Gastroesophageal sphincter (tissue), 4 donors: ENCODE measurements at regions not wholly inside any gene's neighbourhood (a gene's known extent, or its start where the extent isn't known, plus 50 kb on each side); places are given as distances from the start of the nearest gene placed in this dataset.

ENCODE experiments used
- ATAC-seq: fragments of 150-250 bp; one replicate; pipeline ENCODE4 v1.9.1; 2016; ENCODE audit warnings: mild to moderate bottlenecking, moderate library complexity
- H3K27ac ChIP-seq, 4 donors: fragments of 200-600 bp; sonication (generic) in 3 of 4; 1 replicate in 3 of 4; 2 replicates in 1 of 4; pipeline ENCODE4 v1.5.1; 2016 to 2019
- H3K27me3 ChIP-seq: fragments of 200-600 bp; sonication (generic); one replicate; pipeline ENCODE4 v1.5.1; 2019
- H3K36me3 ChIP-seq, 2 donors: fragments of 200-600 bp; sonication (generic); one replicate each; pipeline ENCODE4 v1.5.1; 2019; ENCODE audit warnings: control low read depth in 1 of 2
- H3K4me1 ChIP-seq, 3 donors: fragments of 200-600 bp; sonication (generic); 1 replicate in 2 of 3; 2 replicates in 1 of 3; pipeline ENCODE4 v1.5.1; 2016 to 2019; ENCODE audit warnings: control low read depth in 2 of 3
- H3K4me3 ChIP-seq, 2 donors: fragments of 200-600 bp; sonication (generic); one replicate each; pipeline ENCODE4 v1.5.1; 2019; ENCODE audit warnings: mild to moderate bottlenecking in 1 of 2, moderate library complexity in 1 of 2
- H3K9me3 ChIP-seq, 3 donors: fragments of 200-600 bp; sonication (generic); one replicate each; pipeline ENCODE4 v1.5.1; 2017 to 2019; ENCODE audit warnings: control low read depth in 2 of 3
- EP300 ChIP-seq: sonication (generic); formaldehyde crosslinking; IDR thresholded peaks from one replicate; pipeline ENCODE4 v1.6.1; 2017; ENCODE audit warnings: antibody characterized with exemption, mild to moderate bottlenecking
- POLR2A ChIP-seq, 2 donors: fragments of 450-650 bp; IDR thresholded peaks; one replicate each; pipeline ENCODE4 v1.6.1; 2017; ENCODE audit warnings: antibody characterized with exemption in 2 of 2, mild to moderate bottlenecking in 2 of 2, moderate library complexity in 1 of 2
- POLR2AphosphoS5 ChIP-seq: sonication (generic); formaldehyde crosslinking; IDR thresholded peaks from one replicate; pipeline ENCODE4 v1.6.1; 2017; ENCODE audit warnings: antibody characterized with exemption
- WGBS, 2 donors: methylation state at CpG; one replicate each; pipeline ENCODE4 v1.1.5; 2018; ENCODE audit warnings: low coverage in 1 of 2; 5-methylcytosine and 5-hydroxymethylcytosine counted together
- TF ChIP-seq, protein P1 (sequence below), 4 experiments: fragments of 200-600 bp in 2 of 4; fragments of 450-650 bp in 2 of 4; sonication (generic) in 1 of 4; IDR thresholded peaks; one replicate each; pipeline ENCODE4 v1.5.1; 2017 to 2019; ENCODE audit warnings: antibody characterized with exemption in 4 of 4, mild to moderate bottlenecking in 2 of 4, moderate library complexity in 2 of 4

DNA sequence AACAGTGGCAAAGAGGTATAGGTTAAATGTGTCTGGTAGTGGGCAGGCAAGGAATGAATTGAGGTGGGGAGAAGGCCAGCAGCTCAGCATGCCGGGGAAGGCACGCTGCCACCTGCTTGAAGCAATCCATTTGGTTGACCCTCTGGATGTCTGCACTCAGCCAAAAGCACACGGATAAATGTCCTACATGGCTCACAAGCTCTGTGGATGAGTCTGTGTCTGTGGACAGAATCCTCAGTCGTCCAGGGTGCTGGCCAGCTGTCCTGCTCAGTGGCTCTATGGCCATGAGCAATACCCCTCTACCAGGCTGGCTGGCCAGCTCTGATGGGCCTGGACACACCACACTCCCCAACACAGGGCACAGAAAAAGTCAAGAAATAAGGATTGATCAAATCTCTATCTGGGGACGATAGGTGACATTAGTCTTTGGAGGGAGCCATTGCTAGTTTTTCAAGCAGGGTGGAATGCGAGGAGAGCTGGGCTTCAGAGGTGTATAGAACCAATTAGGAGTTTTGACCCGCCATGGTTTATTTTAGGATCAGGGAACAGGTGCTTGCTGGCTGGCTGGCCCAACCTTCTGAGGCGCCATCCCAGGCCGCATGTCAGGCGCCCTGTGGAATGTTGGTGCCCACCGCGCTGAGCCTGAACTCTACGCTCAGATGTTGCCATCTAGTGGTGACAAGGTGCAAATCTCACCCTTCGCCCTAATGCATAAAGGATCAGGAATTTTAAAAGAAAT lies 493.4 kb downstream of the TNS3 start:
- Histone ChIP-seq H3K9me3 (no peaks in the 10 kb centered on the region), H3K4me3 (no peak overlapping the region), H3K4me1 (peaks cover 0 to 13% (median 0%) of the 10 kb centered on the region in 3 donors), H3K36me3 (no peaks in the 10 kb centered on the region), H3K27me3 (no peaks in the 10 kb centered on the region), H3K27ac (no peak overlapping the region)
- 21 to 34% methylated on average over 6 to 9 of the region's 14 CpGs for WGBS, 2 donors
- peak; percentile 85 for ATAC-seq
- no peak for TF ChIP-seq POLR2AphosphoS5
- TF ChIP-seq, protein P1, sequence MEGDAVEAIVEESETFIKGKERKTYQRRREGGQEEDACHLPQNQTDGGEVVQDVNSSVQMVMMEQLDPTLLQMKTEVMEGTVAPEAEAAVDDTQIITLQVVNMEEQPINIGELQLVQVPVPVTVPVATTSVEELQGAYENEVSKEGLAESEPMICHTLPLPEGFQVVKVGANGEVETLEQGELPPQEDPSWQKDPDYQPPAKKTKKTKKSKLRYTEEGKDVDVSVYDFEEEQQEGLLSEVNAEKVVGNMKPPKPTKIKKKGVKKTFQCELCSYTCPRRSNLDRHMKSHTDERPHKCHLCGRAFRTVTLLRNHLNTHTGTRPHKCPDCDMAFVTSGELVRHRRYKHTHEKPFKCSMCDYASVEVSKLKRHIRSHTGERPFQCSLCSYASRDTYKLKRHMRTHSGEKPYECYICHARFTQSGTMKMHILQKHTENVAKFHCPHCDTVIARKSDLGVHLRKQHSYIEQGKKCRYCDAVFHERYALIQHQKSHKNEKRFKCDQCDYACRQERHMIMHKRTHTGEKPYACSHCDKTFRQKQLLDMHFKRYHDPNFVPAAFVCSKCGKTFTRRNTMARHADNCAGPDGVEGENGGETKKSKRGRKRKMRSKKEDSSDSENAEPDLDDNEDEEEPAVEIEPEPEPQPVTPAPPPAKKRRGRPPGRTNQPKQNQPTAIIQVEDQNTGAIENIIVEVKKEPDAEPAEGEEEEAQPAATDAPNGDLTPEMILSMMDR (IDR thresholded peaks at IDR 0.05), result peak; percentile 86 to 91 (median 88)

DNA sequence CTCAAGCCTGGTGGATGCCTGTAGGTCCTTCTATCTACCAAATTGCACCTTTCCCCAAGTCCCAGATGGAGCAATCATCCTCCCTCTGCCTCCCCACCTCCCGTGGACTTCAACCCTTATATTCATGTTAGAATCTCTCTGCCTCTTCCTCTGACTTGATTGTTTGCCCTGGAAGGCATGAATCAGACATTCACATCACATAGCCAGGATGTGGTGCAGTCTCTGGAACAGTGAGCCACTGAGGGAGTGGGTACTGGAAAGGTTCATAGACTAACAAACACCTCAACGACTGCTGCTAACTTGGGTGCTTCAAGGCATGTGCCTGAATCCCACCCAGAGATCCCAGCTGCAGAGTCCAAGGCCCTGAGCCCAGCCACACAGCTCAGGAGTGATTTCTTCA lies 494.0 kb downstream of the TNS3 start:
- TF ChIP-seq EP300 (no peak), POLR2AphosphoS5 (no peak), POLR2A (IDR thresholded peaks at IDR 0.05) (no peak)
- TF ChIP-seq, protein P1 (IDR thresholded peaks at IDR 0.05), result no peak
- WGBS, 2 donors, result 63% methylated on average over 2 of the region's 2 CpGs; no CpG with 5 or more reads in 1 of the 2 donors
- H3K4me3 ChIP-seq, result no peak overlapping the region
- H3K27me3 ChIP-seq, result no peaks in the 10 kb centered on the region
- no peaks in the 10 kb centered on the region for H3K36me3 ChIP-seq
- no peaks in the 10 kb centered on the region for H3K9me3 ChIP-seq
- ATAC-seq, result peak; percentile 6
- peaks cover 0 to 13% (median 0%) of the 10 kb centered on the region in 3 donors for H3K4me1 ChIP-seq
- no peak overlapping the region for H3K27ac ChIP-seq

DNA sequence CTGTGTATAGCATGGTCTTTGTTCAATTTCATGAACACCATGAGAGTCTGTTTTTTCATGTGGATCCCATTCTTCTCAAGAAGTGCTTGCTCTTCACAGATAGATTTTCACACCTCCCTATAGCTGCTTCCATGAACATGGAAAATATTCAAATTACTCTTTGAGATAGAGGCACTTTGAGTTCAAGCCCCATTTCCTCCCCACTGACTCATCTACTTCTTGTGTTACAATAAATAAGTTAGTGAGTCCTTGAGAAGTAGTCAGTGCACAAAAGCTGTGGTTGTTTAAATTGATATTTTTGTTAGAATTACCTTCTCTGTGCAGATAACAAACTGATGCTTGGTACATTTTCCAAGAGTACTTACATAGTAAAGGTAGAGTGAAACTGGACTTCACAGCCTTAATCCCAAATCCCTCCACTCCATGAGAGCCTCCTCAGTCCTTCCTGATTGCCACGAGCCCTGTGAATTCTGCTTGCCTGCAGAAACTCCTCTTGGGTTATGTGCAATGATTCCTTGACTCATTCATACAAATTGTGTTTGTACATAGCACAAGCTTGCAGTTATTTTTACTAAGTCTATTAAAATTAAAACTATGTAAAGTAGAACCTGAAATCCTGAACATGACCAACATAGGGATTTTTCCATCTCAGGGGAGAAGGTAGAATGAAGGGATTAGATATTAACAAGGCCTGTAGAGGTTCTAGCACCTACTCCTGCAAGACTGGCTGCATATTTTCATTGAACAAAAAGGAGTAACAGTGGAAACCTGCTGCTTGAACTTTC lies 496.2 kb downstream of the TNS3 start:
- WGBS, 2 donors, result 95 to 100% methylated on average over 1 of the region's 1 CpG
- Histone ChIP-seq H3K4me1 (peaks cover 0 to 13% (median 0%) of the 10 kb centered on the region in 3 donors), H3K36me3 (no peaks in the 10 kb centered on the region), H3K27ac (no peak overlapping the region), H3K4me3 (no peak overlapping the region), H3K27me3 (no peaks in the 10 kb centered on the region), H3K9me3 (no peaks in the 10 kb centered on the region)
- TF ChIP-seq EP300 (no peak), POLR2AphosphoS5 (no peak), POLR2A (IDR thresholded peaks at IDR 0.05) (no peak)
- TF ChIP-seq, protein P1 (IDR thresholded peaks at IDR 0.05), result no peak
- ATAC-seq, result no peak

DNA sequence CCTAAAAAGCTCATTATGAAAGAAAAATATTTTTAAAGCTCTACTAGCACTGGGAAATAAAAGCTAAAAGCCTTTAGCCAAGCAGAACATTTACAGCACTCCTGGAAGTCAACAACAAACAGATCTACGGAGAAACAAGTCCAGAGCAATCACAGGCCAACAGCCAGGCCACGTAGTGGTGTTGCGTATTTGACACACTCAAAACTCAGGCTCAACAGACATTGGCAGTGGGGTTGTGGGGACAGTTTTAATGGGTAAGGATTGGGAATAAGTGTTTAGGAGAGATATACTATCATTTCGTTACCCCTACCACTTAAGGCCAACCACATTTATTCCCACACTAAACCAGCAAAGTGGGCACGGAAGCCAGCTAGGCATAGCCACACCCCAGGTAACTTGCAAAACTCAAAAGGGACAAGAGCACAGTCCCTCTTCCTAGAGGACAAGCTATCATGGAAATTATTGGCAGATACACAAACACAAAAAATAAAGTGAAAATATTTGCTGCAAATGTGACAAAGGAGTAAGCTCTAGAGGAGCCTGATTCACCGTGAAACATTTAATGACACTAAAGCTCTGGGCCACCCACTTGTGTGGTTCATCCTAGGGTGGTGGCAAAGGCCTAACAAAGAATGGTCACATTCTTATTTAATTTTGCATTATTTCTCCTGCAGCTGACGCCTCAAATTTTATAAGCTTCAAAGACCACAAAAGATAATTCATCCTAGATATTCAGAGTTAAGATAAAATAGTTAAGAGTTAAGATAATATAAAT lies 498.2 kb downstream of the TNS3 start:
- H3K4me3 ChIP-seq, result no peak overlapping the region
- 87 to 97% methylated on average over 7 of the region's 7 CpGs for WGBS, 2 donors
- no peaks in the 10 kb centered on the region for H3K36me3 ChIP-seq
- H3K9me3 ChIP-seq, result no peaks in the 10 kb centered on the region
- H3K27me3 ChIP-seq, result no peaks in the 10 kb centered on the region
- TF ChIP-seq EP300 (no peak), POLR2AphosphoS5 (no peak)
- H3K4me1 ChIP-seq, result peaks cover 0 to 7% (median 0%) of the 10 kb centered on the region in 3 donors
- ATAC-seq, result no peak
- no peak overlapping the region for H3K27ac ChIP-seq

DNA sequence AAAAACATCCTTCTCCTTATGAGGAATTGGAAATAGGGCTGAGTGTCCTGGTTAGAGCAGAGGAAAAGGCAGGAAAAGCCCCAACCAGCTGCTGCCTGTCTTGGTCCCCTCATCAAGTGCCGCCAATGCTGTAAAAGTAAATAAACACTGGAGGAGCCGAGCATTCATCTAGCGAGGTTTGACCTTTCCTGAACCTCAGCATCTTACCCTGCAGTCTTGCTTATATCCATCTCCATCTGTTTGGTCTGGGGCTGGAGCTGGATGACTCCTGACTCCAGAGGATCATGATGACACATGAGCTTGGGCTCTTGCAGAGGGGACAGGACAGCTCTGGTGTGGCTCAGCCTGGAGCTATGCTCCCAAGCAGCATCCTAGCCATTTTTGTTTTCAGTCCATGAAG lies 501.1 kb downstream of the TNS3 start:
- no peaks in the 10 kb centered on the region for H3K36me3 ChIP-seq
- H3K27me3 ChIP-seq, result no peaks in the 10 kb centered on the region
- H3K4me3 ChIP-seq, result no peak overlapping the region
- no peaks in the 10 kb centered on the region for H3K9me3 ChIP-seq
- H3K4me1 ChIP-seq, result no peaks in the 10 kb centered on the region
- no peak overlapping the region for H3K27ac ChIP-seq
- 43 to 67% methylated on average over 2 to 3 of the region's 3 CpGs for WGBS, 2 donors
- TF ChIP-seq, protein P1 (IDR thresholded peaks at IDR 0.05), result no peak
- TF ChIP-seq POLR2A (IDR thresholded peaks at IDR 0.05) (no peak), EP300 (no peak), POLR2AphosphoS5 (no peak)
- no peak for ATAC-seq
